Adrenal gland (tissue), 5 donors: ENCODE measurements at regions not wholly inside any gene's neighbourhood (a gene's known extent, or its start where the extent isn't known, plus 50 kb on each side); places are given as distances from the start of the nearest gene placed in this dataset.

ENCODE experiments used
- CTCF ChIP-seq, 6 experiments: fragments of 450-650 bp in 4 of 6; fragments of 200-600 bp in 2 of 6; sonication (generic) in 1 of 6; IDR thresholded peaks; 1 replicate in 5 of 6; 2 replicates in 1 of 6; pipeline versions ENCODE4 v1.5.1 to v1.8.0; 2016 to 2021; ENCODE audit warnings: antibody characterized with exemption in 6 of 6, mild to moderate bottlenecking in 2 of 6, moderate library complexity in 1 of 6
- POLR2A ChIP-seq, 2 donors: fragments of 450-650 bp; IDR thresholded peaks; one replicate each; pipeline ENCODE4 v1.6.1; 2017; ENCODE audit warnings: antibody characterized with exemption in 2 of 2, mild to moderate bottlenecking in 2 of 2, moderate library complexity in 1 of 2
- donor health status: DM: no; HTN: no; CAD: no.

- no peak for TF ChIP-seq POLR2A (IDR thresholded peaks at IDR 0.05)
- no peak for TF ChIP-seq CTCF (IDR thresholded peaks at IDR 0.05)
These were observed 58.7 kb upstream of the CHST1 start for GRCh38 chr11:45724153-45724552.
